NOMO-1 treated with DMSO at 0.1 percent for 48 hours (cell line): ENCODE measurements at regions not wholly inside any gene's neighbourhood (a gene's known extent, or its start where the extent isn't known, plus 50 kb on each side); places are given as distances from the start of the nearest gene placed in this dataset.
"Not testable (repeated sequence)": the region's sequence is repeated elsewhere in the genome, so short reads cannot be mapped to it uniquely, and the experiment has no call there.

Experiments used
- DNase-seq: peaks from one replicate; lab custom pipeline; 2025; ENCODE audit not compliant: unreplicated experiment; lab: John Stamatoyannopoulos, UW

GRCh38 chr7:65453341-65454030, 79.8 kb downstream of the ZNF92 start:
- no peak for DNase-seq

DNA sequence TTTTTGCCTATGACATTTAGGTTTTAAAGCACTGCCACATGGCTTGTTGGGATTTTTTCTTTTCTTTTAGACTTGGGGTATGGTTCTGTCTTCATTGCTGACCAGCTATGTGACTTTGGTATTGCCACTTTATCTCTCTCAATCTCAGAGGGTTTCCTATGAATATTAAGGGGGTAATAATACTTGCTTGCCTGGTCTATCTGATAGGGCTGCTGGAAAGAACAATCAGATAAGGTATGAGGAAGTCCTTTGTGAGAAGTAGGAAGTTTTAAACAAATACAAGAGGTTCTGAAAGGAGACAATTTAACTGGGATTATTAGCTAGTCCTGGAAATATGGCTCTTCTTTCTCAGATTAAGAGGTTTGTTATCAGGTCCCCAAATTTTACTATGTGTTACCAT, 80.8 kb downstream of the ZNF92 start:
- DNase-seq, result no peak

DNA sequence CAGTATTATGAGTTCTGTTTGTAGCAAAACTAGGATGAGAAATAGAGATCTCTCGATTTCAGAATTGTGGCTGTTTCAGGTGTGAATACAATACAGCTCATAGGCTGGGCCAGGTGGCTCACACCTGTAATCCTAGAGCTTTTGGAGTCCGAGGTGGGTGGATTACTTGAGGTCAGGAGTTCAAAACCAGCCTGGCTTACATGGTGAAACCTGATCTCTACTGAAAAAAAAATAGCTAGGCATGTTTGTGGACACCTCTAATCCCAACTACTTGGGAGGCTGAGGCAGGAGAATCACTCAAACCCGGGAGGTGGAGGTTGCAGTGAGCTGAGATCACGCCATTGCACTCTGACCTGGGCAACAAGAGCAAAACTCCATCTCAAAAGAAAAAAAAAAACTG, 81.4 kb downstream of the ZNF92 start:
- DNase-seq, result not testable (repeated sequence)

- DNase-seq, result no peak
Measured at GRCh38 chr7:65457705-65458104, 84.0 kb downstream of the ZNF92 start.

- no peak for DNase-seq
Measured at GRCh38 chr7:65459438-65459837, 85.8 kb downstream of the ZNF92 start.

DNA sequence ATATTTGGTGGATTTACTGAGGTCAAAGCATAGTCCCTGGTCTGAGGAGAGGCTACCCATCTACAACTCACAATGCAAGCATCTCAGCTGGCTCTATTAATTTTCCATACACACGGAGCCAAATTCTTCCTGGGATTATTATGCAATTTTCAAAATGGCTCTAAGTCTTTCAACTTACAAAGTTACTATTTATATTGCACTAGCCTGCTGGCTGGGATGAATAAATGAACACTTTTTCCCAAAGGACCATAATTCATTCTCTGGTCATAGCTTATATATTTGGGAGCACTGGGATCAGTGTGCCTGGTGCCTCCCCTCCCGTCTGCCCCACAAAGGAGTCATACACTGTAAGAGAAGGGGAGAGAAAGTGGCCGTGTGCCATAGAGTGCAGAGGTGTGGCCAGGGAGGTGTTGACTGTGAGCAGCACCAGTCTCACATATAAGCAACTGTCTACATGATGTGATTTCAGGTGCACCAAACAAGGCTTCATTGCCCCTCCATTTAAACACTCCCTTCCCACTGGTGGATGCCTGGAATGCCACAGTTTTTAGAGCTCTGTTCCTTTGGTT, 88.6 kb downstream of the ZNF92 start:
- DNase-seq, result no peak

GRCh38 chr7:65463184-65463583, 89.5 kb downstream of the ZNF92 start:
- no peak for DNase-seq

DNA sequence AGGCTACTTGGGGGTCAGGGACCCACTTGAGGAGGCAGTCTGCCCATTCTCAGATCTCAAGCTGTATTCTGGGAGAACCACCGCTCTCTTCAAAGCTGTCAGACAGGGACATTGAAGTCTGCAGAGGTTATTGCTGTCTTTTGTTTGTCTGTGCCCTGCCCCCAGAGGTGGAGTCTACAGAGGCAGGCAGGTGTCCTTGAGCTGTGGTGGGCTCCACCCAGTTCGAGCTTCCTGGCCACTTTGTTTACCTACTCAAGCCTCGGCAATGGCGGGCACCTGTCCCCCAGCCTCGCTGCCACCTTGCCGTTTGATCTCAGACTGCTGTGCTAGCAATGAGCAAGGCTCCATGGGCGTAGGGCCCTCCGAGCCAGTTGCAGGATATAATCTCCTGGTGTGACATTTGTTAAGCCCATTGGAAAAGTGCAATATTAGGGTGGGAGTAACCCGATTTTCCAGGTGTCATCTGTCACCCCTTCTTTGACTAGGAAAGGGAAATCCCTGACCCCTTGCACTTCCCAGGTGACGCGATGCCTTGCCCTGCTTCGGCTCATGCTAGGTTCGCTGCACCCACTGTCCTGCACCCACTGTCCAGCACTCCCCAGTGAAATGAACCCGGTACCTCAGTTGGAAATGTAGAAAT, 96.4 kb downstream of the ZNF92 start:
- DNase-seq, result not testable (repeated sequence)

- DNase-seq, result no peak
Measured at GRCh38 chr7:65471587-65471986, 97.9 kb downstream of the ZNF92 start.

DNA sequence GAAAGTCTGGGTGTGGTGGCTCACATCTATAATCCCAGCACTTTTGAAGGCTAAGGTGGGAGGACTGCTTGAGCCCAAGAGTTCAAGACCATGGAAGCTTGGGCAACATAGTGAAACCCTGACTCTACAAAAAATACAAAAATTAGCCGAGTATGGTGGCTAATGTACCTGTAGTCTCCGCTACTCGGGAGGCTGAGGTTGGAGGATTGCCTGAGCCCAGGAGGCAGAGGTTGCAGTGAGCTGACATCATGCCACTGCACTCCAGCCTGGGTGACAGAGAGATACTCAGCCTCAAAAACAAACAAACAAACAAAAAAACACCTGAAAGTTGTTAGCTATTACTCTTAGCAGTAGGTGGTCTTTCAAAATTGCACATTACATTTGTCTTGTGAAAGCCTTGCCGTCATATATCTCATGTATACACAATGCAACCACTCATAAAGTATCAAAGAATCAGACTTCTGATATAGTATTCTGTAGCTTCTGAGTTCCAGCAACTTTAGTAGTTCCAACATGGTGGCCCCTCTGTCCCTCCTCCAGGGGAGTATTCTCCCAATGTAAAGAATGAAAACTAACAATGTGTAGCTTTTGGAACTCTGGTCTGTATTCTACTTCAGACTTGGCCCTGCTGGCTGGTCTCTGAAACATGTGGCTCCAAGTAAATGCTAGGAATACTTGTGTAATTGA, 101.5 kb downstream of the ZNF92 start:
- DNase-seq, result no peak

DNA sequence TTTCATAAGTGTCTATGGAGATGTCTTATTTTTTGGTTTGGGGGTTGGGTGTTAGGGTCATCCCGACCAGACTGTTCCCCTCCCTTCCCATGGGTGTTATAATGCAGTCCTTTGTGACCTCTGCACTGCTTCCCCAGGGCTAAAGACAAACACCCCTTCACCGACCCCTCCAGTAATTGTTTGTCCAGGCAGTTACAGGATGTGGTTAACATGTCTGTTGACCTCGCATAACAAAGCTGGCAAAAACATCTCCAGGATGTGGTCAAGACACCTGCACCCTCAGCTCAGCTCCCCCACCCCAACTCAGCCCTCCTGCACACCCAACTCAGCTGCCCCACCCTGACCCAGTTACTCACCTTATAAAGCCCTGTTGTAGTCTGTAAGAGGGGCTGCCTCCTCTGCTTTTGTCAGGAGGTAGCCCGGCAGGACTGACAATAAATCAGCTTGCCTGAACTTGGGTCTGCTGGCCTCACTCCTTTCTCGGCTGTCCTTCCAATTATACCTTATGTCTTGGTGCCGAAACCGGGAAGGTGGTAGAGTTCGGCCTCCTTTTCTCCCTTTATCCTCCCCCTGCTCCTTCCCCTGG, 102.2 kb downstream of the ZNF92 start:
- DNase-seq, result no peak

GRCh38 chr7:65477326-65477725, 103.7 kb downstream of the ZNF92 start:
- no peak for DNase-seq

- DNase-seq, result no peak
Measured at GRCh38 chr7:65489260-65489767, 115.7 kb downstream of the ZNF92 start.

- not testable (repeated sequence) for DNase-seq
Measured at GRCh38 chr7:65496697-65497096, 123.0 kb downstream of the ZNF92 start.

- DNase-seq, result no peak
Measured at GRCh38 chr7:65503434-65504152, 129.9 kb downstream of the ZNF92 start.

DNA sequence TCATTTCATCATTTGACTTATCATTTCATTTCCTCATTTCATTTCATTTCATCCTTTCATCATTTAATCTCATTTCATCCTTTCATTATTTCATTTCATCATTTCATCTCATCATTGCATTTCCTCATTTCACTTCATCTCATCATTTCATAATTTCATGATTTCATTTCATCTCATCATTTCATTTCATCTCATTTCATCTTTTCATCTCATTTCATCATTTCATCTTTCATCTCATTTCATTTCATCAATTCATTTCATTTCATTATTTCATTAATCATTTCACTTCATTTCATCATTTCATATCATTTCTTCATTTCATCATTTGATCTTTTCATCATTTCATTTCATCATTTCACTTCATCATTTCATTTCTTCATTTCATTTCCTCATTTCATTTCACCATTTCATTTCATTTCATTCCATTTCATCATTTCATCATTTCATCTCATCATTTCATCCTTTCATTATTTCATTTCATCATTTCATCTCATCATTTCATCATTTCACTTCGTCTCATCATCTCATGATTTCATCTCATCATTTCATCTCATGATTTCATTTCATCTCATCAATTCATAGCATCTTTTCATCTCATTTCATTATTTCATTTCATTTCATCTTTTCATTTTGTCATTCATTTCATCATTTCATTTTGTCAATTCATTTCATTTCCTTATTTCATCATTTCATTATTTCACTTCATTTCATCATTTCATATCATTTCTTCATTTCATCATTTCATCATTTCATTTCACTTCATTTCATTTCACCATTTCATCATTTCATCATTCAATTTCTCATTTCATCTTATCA, 131.1 kb downstream of the ZNF92 start:
- not testable (repeated sequence) for DNase-seq

DNA sequence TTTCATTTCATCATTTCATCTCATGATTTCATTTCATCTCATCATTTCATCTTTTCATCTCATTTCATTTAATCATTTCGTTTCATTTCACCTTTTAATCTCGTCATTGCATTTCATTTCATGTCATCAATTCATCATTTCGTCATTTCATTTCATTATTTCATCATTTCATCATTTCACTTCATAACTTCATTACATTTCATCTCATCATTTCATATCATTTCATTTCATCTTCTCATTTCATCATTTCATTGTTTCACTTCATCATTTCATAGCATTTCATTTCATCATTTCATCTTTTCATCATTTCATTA, 131.6 kb downstream of the ZNF92 start:
- not testable (repeated sequence) for DNase-seq

DNA sequence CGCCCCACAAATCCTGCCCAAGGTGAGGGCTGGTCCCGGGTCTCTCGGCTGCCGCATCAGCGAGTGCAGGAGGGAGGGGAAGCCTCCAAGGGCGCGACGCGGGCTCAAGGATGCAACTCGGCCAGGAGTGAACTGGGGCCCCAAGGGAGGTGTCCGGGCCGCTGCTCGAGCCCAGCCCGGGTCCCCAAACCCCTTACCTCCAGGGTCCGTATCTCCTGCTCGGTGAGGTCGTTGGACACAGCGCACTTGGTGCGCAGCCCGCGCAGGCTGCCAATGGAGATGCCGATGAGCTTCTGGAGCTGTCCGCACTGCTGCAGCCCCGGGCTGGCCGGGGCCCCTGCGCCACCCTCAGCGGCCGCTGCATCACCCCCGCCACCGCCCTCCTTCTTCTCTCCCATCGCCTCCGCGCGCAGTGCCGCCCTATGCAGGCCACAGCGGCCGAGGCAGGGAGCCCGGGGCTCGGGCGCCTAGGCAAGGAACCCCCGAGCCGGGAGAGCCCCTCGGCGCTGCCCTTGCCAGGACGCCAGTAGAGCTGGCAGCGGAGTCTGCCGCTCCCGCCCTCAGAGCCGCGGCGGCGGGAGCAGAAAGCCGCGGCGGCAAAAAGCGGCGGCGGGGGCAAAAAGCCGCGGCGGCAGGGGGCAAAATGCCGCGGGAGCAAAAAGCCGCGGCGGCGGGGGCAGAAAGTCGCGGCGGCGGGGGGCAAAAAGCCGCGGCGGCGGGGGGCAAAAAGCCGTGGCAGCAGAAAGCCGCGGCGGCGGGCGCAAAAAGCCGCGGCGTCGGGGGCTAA, 135.1 kb downstream of the ZNF92 start:
- DNase-seq, result not testable (repeated sequence)
